ENCODE measurements at regions not wholly inside any gene's neighbourhood (a gene's known extent, or its start where the extent isn't known, plus 50 kb on each side); places are given as distances from the start of the nearest gene placed in this dataset.

- no peaks in the 10 kb centered on the region for H3K9me3 ChIP-seq
- DNase-seq = no peak
- TF ChIP-seq SMC3 (IDR thresholded peaks at IDR 0.05; ENCODE audit: low read depth, low read length) (no peak), MEF2A (IDR thresholded peaks at IDR 0.05; ENCODE audit: borderline replicate concordance, low read depth) (no peak), ELF1 (IDR thresholded peaks at IDR 0.05) (no peak), RXRA (IDR thresholded peaks at IDR 0.05; ENCODE audit: borderline replicate concordance, low read depth) (no peak), TCF12 (IDR thresholded peaks at IDR 0.05) (no peak), FOXM1 (IDR thresholded peaks at IDR 0.05; ENCODE audit: low read depth) (no peak), MAX (IDR thresholded peaks at IDR 0.05; ENCODE audit: low read depth) (no peak), TAF1 (IDR thresholded peaks at IDR 0.05; ENCODE audit: borderline replicate concordance, low read depth, low read length) (no peak), RAD21 (IDR thresholded peaks at IDR 0.05; ENCODE audit: low read length) (no peak), EP300 (IDR thresholded peaks at IDR 0.05; ENCODE audit: borderline replicate concordance in 1 of 2, low read depth in 1 of 2, low read length in 1 of 2) (no peak), RFX5 (IDR thresholded peaks at IDR 0.05; ENCODE audit: low read length) (no peak), SIN3A (IDR thresholded peaks at IDR 0.05; ENCODE audit: borderline replicate concordance, low read depth, low read length) (no peak), NRF1 (IDR thresholded peaks at IDR 0.05; ENCODE audit: low read depth, low read length) (no peak)
- TF ChIP-seq, protein P1, sequence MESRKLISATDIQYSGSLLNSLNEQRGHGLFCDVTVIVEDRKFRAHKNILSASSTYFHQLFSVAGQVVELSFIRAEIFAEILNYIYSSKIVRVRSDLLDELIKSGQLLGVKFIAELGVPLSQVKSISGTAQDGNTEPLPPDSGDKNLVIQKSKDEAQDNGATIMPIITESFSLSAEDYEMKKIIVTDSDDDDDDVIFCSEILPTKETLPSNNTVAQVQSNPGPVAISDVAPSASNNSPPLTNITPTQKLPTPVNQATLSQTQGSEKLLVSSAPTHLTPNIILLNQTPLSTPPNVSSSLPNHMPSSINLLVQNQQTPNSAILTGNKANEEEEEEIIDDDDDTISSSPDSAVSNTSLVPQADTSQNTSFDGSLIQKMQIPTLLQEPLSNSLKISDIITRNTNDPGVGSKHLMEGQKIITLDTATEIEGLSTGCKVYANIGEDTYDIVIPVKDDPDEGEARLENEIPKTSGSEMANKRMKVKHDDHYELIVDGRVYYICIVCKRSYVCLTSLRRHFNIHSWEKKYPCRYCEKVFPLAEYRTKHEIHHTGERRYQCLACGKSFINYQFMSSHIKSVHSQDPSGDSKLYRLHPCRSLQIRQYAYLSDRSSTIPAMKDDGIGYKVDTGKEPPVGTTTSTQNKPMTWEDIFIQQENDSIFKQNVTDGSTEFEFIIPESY (IDR thresholded peaks at IDR 0.05; ENCODE audit: borderline replicate concordance, low read depth) = no peak
- H3K79me2 ChIP-seq (ENCODE audit: insufficient read depth) = no peaks in the 10 kb centered on the region
- no peaks in the 10 kb centered on the region for H3K9me2 ChIP-seq
- H4K20me1 ChIP-seq (ENCODE audit: insufficient read depth) = no peaks in the 10 kb centered on the region
- no peak overlapping the region for H3K27ac ChIP-seq (ENCODE audit: low read depth in 2 of 2, low read length in 1 of 2)
- H3K4me1 ChIP-seq (ENCODE audit: control insufficient read depth in 1 of 2, insufficient read depth in 2 of 2, low read depth in 1 of 2, low read length in 1 of 2) = no peaks in the 10 kb centered on the region
- H3K4me2 ChIP-seq = no peak overlapping the region
- CTCF ChIA-PET = no interaction called here
- no peaks in the 10 kb centered on the region for H3K27me3 ChIP-seq (ENCODE audit: insufficient read depth)
- H3K9ac ChIP-seq = no peak overlapping the region
- WGBS (ENCODE audit: low lambda C conversion rate) = 47% methylated on average over 5 of the region's 8 CpGs
- H2AFZ ChIP-seq (ENCODE audit: low read depth) = no peak overlapping the region
- POLR2A ChIA-PET = no interaction called here
- H3K36me3 ChIP-seq (replicated peaks in 1 of 2; ENCODE audit: control insufficient read depth in 1 of 2, insufficient read depth in 2 of 2, low read length in 1 of 2) = no peaks in the 10 kb centered on the region
- no peaks in the 10 kb centered on the region for H3F3A ChIP-seq (replicated peaks; ENCODE audit: insufficient read depth)
- H3K4me3 ChIP-seq (ENCODE audit: low read depth in 2 of 2, low read length in 1 of 2) = no peak overlapping the region
These were observed 820.5 kb upstream of the ATXN8OS start for GRCh38 chr13:69287050-69287698.

GRCh38 chr13:69283837-69284236 lies 823.8 kb upstream of the ATXN8OS start:
- H3K9ac ChIP-seq = no peak overlapping the region
- H3F3A ChIP-seq (replicated peaks; ENCODE audit: insufficient read depth) = no peaks in the 10 kb centered on the region
- H3K27ac ChIP-seq (ENCODE audit: low read depth in 2 of 2, low read length in 1 of 2) = no peak overlapping the region
- no peak overlapping the region for H3K4me2 ChIP-seq
- no peak overlapping the region for H3K4me3 ChIP-seq (ENCODE audit: low read depth in 2 of 2, low read length in 1 of 2)
- no peaks in the 10 kb centered on the region for H3K36me3 ChIP-seq (replicated peaks in 1 of 2; ENCODE audit: control insufficient read depth in 1 of 2, insufficient read depth in 2 of 2, low read length in 1 of 2)
- H3K9me2 ChIP-seq = no peaks in the 10 kb centered on the region
- H3K79me2 ChIP-seq (ENCODE audit: insufficient read depth) = no peaks in the 10 kb centered on the region
- no peaks in the 10 kb centered on the region for H4K20me1 ChIP-seq (ENCODE audit: insufficient read depth)
- WGBS (ENCODE audit: low lambda C conversion rate) = 43% methylated on average over 2 of the region's 2 CpGs
- H3K27me3 ChIP-seq (ENCODE audit: insufficient read depth) = no peaks in the 10 kb centered on the region
- ChIA-PET CTCF (no interaction called here), POLR2A (no interaction called here)
- no peak for DNase-seq
- no peak overlapping the region for H2AFZ ChIP-seq (ENCODE audit: low read depth)
- no peaks in the 10 kb centered on the region for H3K4me1 ChIP-seq (ENCODE audit: control insufficient read depth in 1 of 2, insufficient read depth in 2 of 2, low read depth in 1 of 2, low read length in 1 of 2)
- no peaks in the 10 kb centered on the region for H3K9me3 ChIP-seq
- TF ChIP-seq MXI1 (IDR thresholded peaks at IDR 0.05; ENCODE audit: low read depth, low read length) (no peak), TAF1 (IDR thresholded peaks at IDR 0.05; ENCODE audit: borderline replicate concordance, low read depth, low read length) (no peak), JUND (IDR thresholded peaks at IDR 0.05) (no peak), FOSL2 (IDR thresholded peaks at IDR 0.05; ENCODE audit: borderline replicate concordance, low read depth) (no peak), CTCF (IDR thresholded peaks at IDR 0.05) (no peak), REST (IDR thresholded peaks at IDR 0.05; ENCODE audit: low read depth, low read length) (no peak), RAD21 (IDR thresholded peaks at IDR 0.05; ENCODE audit: low read length) (no peak), RXRA (IDR thresholded peaks at IDR 0.05; ENCODE audit: borderline replicate concordance, low read depth) (no peak), CHD2 (IDR thresholded peaks at IDR 0.05; ENCODE audit: low read length, partially characterized antibody) (no peak)

Data from SK-N-SH (cell line).